Hepatocyte (in vitro differentiated cells): ENCODE measurements at regions not wholly inside any gene's neighbourhood (a gene's known extent, or its start where the extent isn't known, plus 50 kb on each side); places are given as distances from the start of the nearest gene placed in this dataset.

Source experiments
- DNase-seq: peaks from one replicate; pipeline ENCODE4 v3.0.0-alpha.2; 2016; ENCODE audit warnings: low spot score
- H2AFZ ChIP-seq: fragments of 200-600 bp; sonication (generic); 2 replicates; pipeline ENCODE4 v1.6.0; 2016; ENCODE audit warnings: antibody characterized with exemption, mild to moderate bottlenecking
- H3K27ac ChIP-seq: fragments of 200-600 bp; sonication (generic); 2 replicates; pipeline ENCODE4 v1.5.1; 2016; ENCODE audit warnings: mild to moderate bottlenecking
- H3K27me3 ChIP-seq: fragments of 200-600 bp; sonication (generic); 2 replicates; pipeline ENCODE4 v1.6.1; 2016
- H3K36me3 ChIP-seq: fragments of 200-600 bp; sonication (generic); replicated peaks from 2 replicates; pipeline ENCODE4 v1.5.1; 2016; ENCODE audit warnings: low read depth; ENCODE audit not compliant: insufficient read depth
- H3K4me1 ChIP-seq: fragments of 200-600 bp; sonication (generic); 2 replicates; pipeline ENCODE4 v1.5.1; 2016; ENCODE audit warnings: mild to moderate bottlenecking, moderate library complexity; ENCODE audit not compliant: insufficient read depth
- H3K4me2 ChIP-seq: fragments of 200-600 bp; sonication (generic); 2 replicates; pipeline ENCODE4 v1.6.0; 2016
- H3K4me3 ChIP-seq: fragments of 200-600 bp; sonication (generic); 2 replicates; pipeline ENCODE4 v1.5.1; 2016; ENCODE audit warnings: mild to moderate bottlenecking
- H3K79me2 ChIP-seq: fragments of 200-600 bp; sonication (generic); 2 replicates; pipeline ENCODE4 v1.6.0; 2017; ENCODE audit warnings: mild to moderate bottlenecking
- H3K9me2 ChIP-seq: fragments of 200-600 bp; sonication (generic); replicated peaks from 2 replicates; pipeline ENCODE4 v1.6.0; 2017; ENCODE audit warnings: mild to moderate bottlenecking; ENCODE audit not compliant: insufficient read depth
- H3K9me3 ChIP-seq: fragments of 200-600 bp; sonication (generic); 2 replicates; pipeline ENCODE4 v1.5.1; 2016; ENCODE audit warnings: low read depth, mild to moderate bottlenecking
- H4K20me1 ChIP-seq: fragments of 200-600 bp; sonication (generic); 2 replicates; pipeline ENCODE4 v1.6.0; 2016; ENCODE audit warnings: mild to moderate bottlenecking; ENCODE audit not compliant: insufficient read depth, poor library complexity, severe bottlenecking
- CTCF ChIP-seq: fragments of 200-600 bp; sonication (generic); IDR thresholded peaks from 2 replicates; pipeline ENCODE4 v1.5.1; 2016; ENCODE audit warnings: antibody characterized with exemption, mild to moderate bottlenecking; ENCODE audit not compliant: poor library complexity
- EZH2 ChIP-seq: fragments of 200-600 bp; sonication (generic); IDR thresholded peaks from 2 replicates; pipeline ENCODE4 v1.6.1; 2016; ENCODE audit warnings: antibody characterized with exemption, mild to moderate bottlenecking, borderline replicate concordance
- EZH2phosphoT487 ChIP-seq: fragments of 200-600 bp; sonication (generic); IDR thresholded peaks from one replicate; pipeline ENCODE4 v1.6.1; 2018; ENCODE audit warnings: antibody characterized with exemption, mild to moderate bottlenecking, low read depth, moderate library complexity; ENCODE audit not compliant: unreplicated experiment, severe bottlenecking
- WGBS: methylation state at CpG from one replicate; pipeline ENCODE4 v1.1.6; 2016; ENCODE audit warnings: low lambda C conversion rate; ENCODE audit errors: missing lambda C conversion rate; 5-methylcytosine and 5-hydroxymethylcytosine counted together

GRCh38 chr22:49582678-49583077, 245.0 kb downstream of the BRD1 start:
- Histone ChIP-seq H3K4me2 (no peak overlapping the region), H3K79me2 (no peaks in the 10 kb centered on the region), H3K4me3 (no peak overlapping the region), H3K36me3 (no peaks in the 10 kb centered on the region), H3K27ac (no peak overlapping the region), H4K20me1 (no peaks in the 10 kb centered on the region), H3K27me3 (no peaks in the 10 kb centered on the region), H2AFZ (no peak overlapping the region), H3K4me1 (no peaks in the 10 kb centered on the region), H3K9me2 (no peaks in the 10 kb centered on the region), H3K9me3 (no peaks in the 10 kb centered on the region)
- no peak for DNase-seq
- TF ChIP-seq EZH2phosphoT487 (no peak), CTCF (no peak), EZH2 (no peak)
- whole genome bisulfite sequencing, result 87% methylated on average over 10 of the region's 11 CpGs

GRCh38 chr22:49582181-49582580, 245.5 kb downstream of the BRD1 start:
- H3K9me3 ChIP-seq, result no peaks in the 10 kb centered on the region
- 79% methylated on average over 4 of the region's 4 CpGs for WGBS
- no peaks in the 10 kb centered on the region for H3K27me3 ChIP-seq
- no peaks in the 10 kb centered on the region for H4K20me1 ChIP-seq
- H3K4me3 ChIP-seq, result no peak overlapping the region
- no peak for DNase-seq
- no peaks in the 10 kb centered on the region for H3K4me1 ChIP-seq
- no peaks in the 10 kb centered on the region for H3K9me2 ChIP-seq
- TF ChIP-seq EZH2phosphoT487, result no peak
- no peak for TF ChIP-seq EZH2
- TF ChIP-seq CTCF, result no peak
- no peaks in the 10 kb centered on the region for H3K36me3 ChIP-seq
- H2AFZ ChIP-seq, result no peak overlapping the region
- H3K79me2 ChIP-seq, result no peaks in the 10 kb centered on the region
- H3K4me2 ChIP-seq, result no peak overlapping the region
- H3K27ac ChIP-seq, result no peak overlapping the region

GRCh38 chr22:49580024-49580423, 247.6 kb downstream of the BRD1 start:
- TF ChIP-seq CTCF (no peak), EZH2phosphoT487 (no peak), EZH2 (no peak)
- no peak overlapping the region for H3K4me2 ChIP-seq
- H4K20me1 ChIP-seq, result no peaks in the 10 kb centered on the region
- no peak overlapping the region for H3K27ac ChIP-seq
- H3K9me2 ChIP-seq, result no peaks in the 10 kb centered on the region
- no peaks in the 10 kb centered on the region for H3K4me1 ChIP-seq
- H3K36me3 ChIP-seq, result no peaks in the 10 kb centered on the region
- no peak for DNase-seq
- no peaks in the 10 kb centered on the region for H3K9me3 ChIP-seq
- no peaks in the 10 kb centered on the region for H3K27me3 ChIP-seq
- H3K79me2 ChIP-seq, result no peaks in the 10 kb centered on the region
- WGBS, result 59% methylated on average over 3 of the region's 3 CpGs
- no peak overlapping the region for H2AFZ ChIP-seq
- no peak overlapping the region for H3K4me3 ChIP-seq
